Fibroblast of lung (primary cell): ENCODE measurements at regions not wholly inside any gene's neighbourhood (a gene's known extent, or its start where the extent isn't known, plus 50 kb on each side); places are given as distances from the start of the nearest gene placed in this dataset.

Experiments
- DNase-seq, 2 donors: peaks; one replicate each; pipeline versions ENCODE4 v3.0.0 to v3.0.0-alpha.2; 2010; ENCODE audit warnings: low read depth in 2 of 2
- H2AFZ ChIP-seq: 2 replicates; pipeline ENCODE4 v1.5.1; 2012; ENCODE audit warnings: low read length, control low read depth, inconsistent platforms
- H3K27ac ChIP-seq: 2 replicates; pipeline ENCODE4 v1.5.1; 2011; ENCODE audit warnings: low read length, control low read depth; ENCODE audit not compliant: insufficient read depth
- H3K27me3 ChIP-seq: 2 replicates; pipeline ENCODE4 v1.5.1; 2011; ENCODE audit warnings: mild to moderate bottlenecking, low read length; ENCODE audit not compliant: control insufficient read depth, insufficient read depth
- H3K36me3 ChIP-seq: 2 replicates; pipeline ENCODE4 v1.5.1; 2011; ENCODE audit warnings: low read length; ENCODE audit not compliant: control insufficient read depth, insufficient read depth
- H3K4me1 ChIP-seq: 2 replicates; pipeline ENCODE4 v1.5.1; 2011; ENCODE audit warnings: low read length; ENCODE audit not compliant: control insufficient read depth, insufficient read depth; ENCODE audit errors: extremely low read depth
- H3K4me2 ChIP-seq: 2 replicates; pipeline ENCODE4 v1.5.1; 2011; ENCODE audit warnings: low read length, control low read depth; ENCODE audit not compliant: insufficient read depth; ENCODE audit errors: extremely low read depth
- H3K4me3 ChIP-seq, 4 experiments: fragments of 200-600 bp in 1 of 4; sonication (generic) in 1 of 4; replicated peaks in 1 of 4; 2 replicates each; pipeline ENCODE4 v1.5.1; 2011 to 2016; ENCODE audit warnings: low read length in 4 of 4, low read depth in 3 of 4, mild to moderate bottlenecking in 3 of 4, control low read depth in 2 of 4, inconsistent platforms in 1 of 4, mixed read lengths in 1 of 4; ENCODE audit not compliant: insufficient read depth in 1 of 4; ENCODE audit errors: control extremely low read depth in 1 of 4
- H3K79me2 ChIP-seq: 2 replicates; pipeline ENCODE4 v1.5.1; 2012; ENCODE audit warnings: mild to moderate bottlenecking, low read length, inconsistent platforms; ENCODE audit not compliant: control insufficient read depth, insufficient read depth
- H3K9ac ChIP-seq: 2 replicates; pipeline ENCODE4 v1.5.1; 2011; ENCODE audit warnings: mild to moderate bottlenecking, low read length, control low read depth; ENCODE audit not compliant: insufficient read depth
- H3K9me3 ChIP-seq: 2 replicates; pipeline ENCODE4 v1.5.1; 2012; ENCODE audit warnings: low read depth, low read length; ENCODE audit not compliant: control insufficient read depth, insufficient read depth
- H4K20me1 ChIP-seq: 2 replicates; pipeline ENCODE4 v1.5.1; 2011; ENCODE audit warnings: low read length; ENCODE audit not compliant: control insufficient read depth, insufficient read depth; ENCODE audit errors: extremely low read depth
- CTCF ChIP-seq, 2 donors: IDR thresholded peaks in 1 of 2; conservative IDR thresholded peaks in 1 of 2; 1 replicate in 1 of 2; 2 replicates in 1 of 2; pipeline ENCODE4 v1.5.1; 2011 to 2012; ENCODE audit warnings: low read length in 2 of 2, control low read depth in 1 of 2, inconsistent platforms in 1 of 2, low read depth in 1 of 2, mild to moderate bottlenecking in 1 of 2
- EZH2 ChIP-seq: IDR thresholded peaks from 2 replicates; pipeline ENCODE4 v1.5.1; 2012; ENCODE audit warnings: low read length, control low read depth, mild to moderate bottlenecking; ENCODE audit errors: missing control alignments

- no peaks in the 10 kb centered on the region for H3K79me2 ChIP-seq
- H4K20me1 ChIP-seq = no peaks in the 10 kb centered on the region
- no peak overlapping the region for H3K4me2 ChIP-seq
- no peak overlapping the region for H3K9ac ChIP-seq
- no peaks in the 10 kb centered on the region for H3K9me3 ChIP-seq
- TF ChIP-seq EZH2 (no peak), CTCF (conservative IDR thresholded peaks at IDR 0.05 in 1 of 2, IDR thresholded peaks at IDR 0.05 in 1 of 2; ENCODE audit: low read depth in 1 of 2, low read length in 2 of 2) (no peak)
- no peaks in the 10 kb centered on the region for H3K4me1 ChIP-seq
- no peak overlapping the region for H3K27ac ChIP-seq
- H3K36me3 ChIP-seq = no peaks in the 10 kb centered on the region
- H3K4me3 ChIP-seq = no peak overlapping the region
- no peak for DNase-seq
- no peak overlapping the region for H2AFZ ChIP-seq
- H3K27me3 ChIP-seq = no peaks in the 10 kb centered on the region
These were observed 303.8 kb upstream of the TBX18 start for GRCh38 chr6:85068221-85068620.

- H3K27me3 ChIP-seq = no peaks in the 10 kb centered on the region
- no peak overlapping the region for H3K4me2 ChIP-seq
- no peak overlapping the region for H3K27ac ChIP-seq
- no peaks in the 10 kb centered on the region for H3K79me2 ChIP-seq
- H2AFZ ChIP-seq = no peak overlapping the region
- H3K4me1 ChIP-seq = no peaks in the 10 kb centered on the region
- TF ChIP-seq CTCF (conservative IDR thresholded peaks at IDR 0.05 in 1 of 2, IDR thresholded peaks at IDR 0.05 in 1 of 2; ENCODE audit: low read depth in 1 of 2, low read length in 2 of 2) (no peak), EZH2 (no peak)
- DNase-seq = no peak
- no peak overlapping the region for H3K9ac ChIP-seq
- H3K36me3 ChIP-seq = no peaks in the 10 kb centered on the region
- H3K9me3 ChIP-seq = no peaks in the 10 kb centered on the region
- H3K4me3 ChIP-seq = no peak overlapping the region
- no peaks in the 10 kb centered on the region for H4K20me1 ChIP-seq
These were observed 301.9 kb upstream of the TBX18 start for GRCh38 chr6:85066266-85066665.

- no peak overlapping the region for H2AFZ ChIP-seq
- no peak for DNase-seq
These were observed 301.4 kb upstream of the TBX18 start for GRCh38 chr6:85065831-85066230.

More at GRCh38 chr6:85065831-85066230, 301.4 kb upstream of the TBX18 start:
- no peak overlapping the region for H3K27ac ChIP-seq
- H3K36me3 ChIP-seq = no peaks in the 10 kb centered on the region
- no peaks in the 10 kb centered on the region for H3K9me3 ChIP-seq
- H3K4me2 ChIP-seq = no peak overlapping the region
- no peaks in the 10 kb centered on the region for H3K27me3 ChIP-seq
- H3K9ac ChIP-seq = no peak overlapping the region
- no peak for TF ChIP-seq EZH2
- no peak for TF ChIP-seq CTCF (conservative IDR thresholded peaks at IDR 0.05 in 1 of 2, IDR thresholded peaks at IDR 0.05 in 1 of 2; ENCODE audit: low read depth in 1 of 2, low read length in 2 of 2)
- H3K4me3 ChIP-seq = no peak overlapping the region
- no peaks in the 10 kb centered on the region for H4K20me1 ChIP-seq
- no peaks in the 10 kb centered on the region for H3K4me1 ChIP-seq
- H3K79me2 ChIP-seq = no peaks in the 10 kb centered on the region
